ENCODE measurements at regions not wholly inside any gene's neighbourhood (a gene's known extent, or its start where the extent isn't known, plus 50 kb on each side); places are given as distances from the start of the nearest gene placed in this dataset.

- Histone ChIP-seq H3K27me3 (ENCODE audit: control insufficient read depth in 1 of 2, insufficient read depth in 2 of 2, low read length in 2 of 2) (peaks cover 0 to 5% of the 10 kb centered on the region in 2 experiments; a peak in 2 of 5 replicates), H4K20me1 (ENCODE audit: insufficient read depth, low read length) (no peaks in the 10 kb centered on the region), H3K27ac (ENCODE audit: extremely low read length, insufficient read depth, low read length) (no peak overlapping the region), H3K9me3 (ENCODE audit: low read length) (no peaks in the 10 kb centered on the region), H3K36me3 (replicated peaks in 1 of 2; ENCODE audit: control insufficient read depth in 1 of 2, insufficient read depth in 2 of 2, low read length in 2 of 2) (no peaks in the 10 kb centered on the region), H3K4me2 (ENCODE audit: low read depth, low read length) (no peak overlapping the region), H3K9ac (ENCODE audit: insufficient read depth, low read depth, low read length) (no peak overlapping the region), H3K4me1 (ENCODE audit: insufficient read depth, low read length) (no peaks in the 10 kb centered on the region), H3K79me2 (ENCODE audit: insufficient read depth, low read length) (no peaks in the 10 kb centered on the region), H3K4me3 (replicated peaks in 1 of 3; ENCODE audit: insufficient read depth in 1 of 3, low read depth in 2 of 3, low read length in 3 of 3) (no peak overlapping the region), H2AFZ (ENCODE audit: low read length) (no peak overlapping the region)
- FAIRE-seq (no peak), DNase-seq (ENCODE audit: low spot score) (no peak), ATAC-seq (no peak)
- WGBS (ENCODE audit: low lambda C conversion rate) = 22% methylated on average over 4 of the region's 4 CpGs
- in situ Hi-C loops (cut with HindIII; ENCODE audit: extremely low pct_ligation_motif_present, low pct_unique_long_range_greater_than_20kb) (no loop called here), intact Hi-C loops (cut with micrococcal nuclease; ENCODE audit: unreplicated experiment) (no loop called here)
- BruUV-seq (replicated peaks) = no TSS peak
- ChIA-PET POLR2A (no interaction called here), CTCF (ENCODE audit: low intra/inter-chr PET ratio, low total read pairs) (no interaction called here)
- TF ChIP-seq ZNF362 (CRISPR knock-in tag; IDR thresholded peaks at IDR 0.05; ENCODE audit: borderline replicate concordance) = no peak
- no peak for TF ChIP-seq KDM5A (IDR thresholded peaks at IDR 0.05; ENCODE audit: borderline replicate concordance, low read length)
- no peak for TF ChIP-seq ZMYM4 (CRISPR knock-in tag; IDR thresholded peaks at IDR 0.05)
- no peak for TF ChIP-seq CSRNP2 (CRISPR knock-in tag; conservative IDR thresholded peaks at IDR 0.05; ENCODE audit: low read depth)
- no peak for TF ChIP-seq HHEX (CRISPR knock-in tag; IDR thresholded peaks at IDR 0.05)
- TF ChIP-seq MEIS2 (CRISPR knock-in tag; IDR thresholded peaks at IDR 0.05) = no peak
- TF ChIP-seq ZNF737 (CRISPR knock-in tag; IDR thresholded peaks at IDR 0.05; ENCODE audit: borderline replicate concordance) = no peak
- TF ChIP-seq NCOA1 (CRISPR knock-in tag; IDR thresholded peaks at IDR 0.05) = no peak
- no peak for TF ChIP-seq TCF7L2 (IDR thresholded peaks at IDR 0.05; ENCODE audit: low read depth, low read length)
- TF ChIP-seq CBX1 (IDR thresholded peaks at IDR 0.05; ENCODE audit: low read depth) = no peak
Measured at GRCh38 chr1:30425046-30425445, 298.3 kb downstream of the MATN1 start.
